Fibroblast of the conjunctiva (primary cell): ENCODE measurements at regions not wholly inside any gene's neighbourhood (a gene's known extent, or its start where the extent isn't known, plus 50 kb on each side); places are given as distances from the start of the nearest gene placed in this dataset.

ENCODE experiments used
- DNase-seq: peaks from one replicate; pipeline ENCODE4 v3.0.0-alpha.2; 2010; ENCODE audit warnings: low read depth

- DNase-seq: no peak
These were observed 111.2 kb upstream of the TMEM18 start for GRCh38 chr2:788227-789032.

- no peak for DNase-seq
These were observed 107.5 kb upstream of the TMEM18 start for GRCh38 chr2:784753-785152.

GRCh38 chr2:780581-780980 lies 103.4 kb upstream of the TMEM18 start:
- DNase-seq: no peak

GRCh38 chr2:780002-780401 lies 102.8 kb upstream of the TMEM18 start:
- no peak for DNase-seq

GRCh38 chr2:778731-779350 lies 101.6 kb upstream of the TMEM18 start:
- no peak for DNase-seq

- DNase-seq: no peak
These were observed 100.3 kb upstream of the TMEM18 start for GRCh38 chr2:777546-777945.

- DNase-seq: no peak
These were observed 99.8 kb upstream of the TMEM18 start for GRCh38 chr2:777051-777450.

GRCh38 chr2:776487-776886 lies 99.3 kb upstream of the TMEM18 start:
- DNase-seq: no peak

GRCh38 chr2:776038-776437 lies 98.8 kb upstream of the TMEM18 start:
- DNase-seq: no peak

- DNase-seq: no peak
These were observed 97.2 kb upstream of the TMEM18 start for GRCh38 chr2:774436-774835.

GRCh38 chr2:773256-774160 lies 96.3 kb upstream of the TMEM18 start:
- DNase-seq: no peak

GRCh38 chr2:771538-771937 lies 94.3 kb upstream of the TMEM18 start:
- DNase-seq: no peak

GRCh38 chr2:770776-771175 lies 93.6 kb upstream of the TMEM18 start:
- no peak for DNase-seq

- no peak for DNase-seq
These were observed 92.6 kb upstream of the TMEM18 start for GRCh38 chr2:769771-770170.

GRCh38 chr2:768451-768850 lies 91.2 kb upstream of the TMEM18 start:
- DNase-seq: no peak

- no peak for DNase-seq
These were observed 90.7 kb upstream of the TMEM18 start for GRCh38 chr2:767944-768343.

GRCh38 chr2:767440-767839 lies 90.2 kb upstream of the TMEM18 start:
- DNase-seq: no peak

GRCh38 chr2:766255-766654 lies 89.0 kb upstream of the TMEM18 start:
- DNase-seq: no peak

GRCh38 chr2:765369-765768 lies 88.2 kb upstream of the TMEM18 start:
- DNase-seq: no peak

- no peak for DNase-seq
These were observed 86.7 kb upstream of the TMEM18 start for GRCh38 chr2:763766-764525.

- no peak for DNase-seq
These were observed 85.4 kb upstream of the TMEM18 start for GRCh38 chr2:762646-763045.

GRCh38 chr2:761384-761783 lies 84.2 kb upstream of the TMEM18 start:
- no peak for DNase-seq
